ENCODE measurements at regions not wholly inside any gene's neighbourhood (a gene's known extent, or its start where the extent isn't known, plus 50 kb on each side); places are given as distances from the start of the nearest gene placed in this dataset.

DNA sequence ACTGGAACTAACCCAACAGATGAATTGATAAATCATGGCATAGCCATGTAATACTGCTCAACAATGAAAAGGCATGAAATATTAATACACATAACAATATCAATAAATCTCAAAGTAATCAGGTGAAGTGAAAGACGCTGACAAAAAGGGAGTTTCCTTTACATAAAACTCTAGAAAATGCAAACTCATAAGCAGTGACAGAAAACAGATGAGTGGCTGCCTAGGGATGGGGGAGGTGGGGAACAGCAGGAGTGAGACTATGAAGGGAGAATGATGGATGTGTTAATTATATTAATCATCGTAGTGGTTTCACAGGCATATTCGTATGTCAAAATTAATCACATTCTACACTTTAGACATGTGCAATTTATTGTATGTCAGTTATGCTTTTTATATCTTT is 59.8 kb upstream of the SHC3 start:
- no peak for TF ChIP-seq POLR2AphosphoS5 (IDR thresholded peaks at IDR 0.05; ENCODE audit: low read depth, low read length)
- TF ChIP-seq POLR2A (IDR thresholded peaks at IDR 0.05; ENCODE audit: low read depth, low read length) = no peak
- no peak for TF ChIP-seq TAF1 (IDR thresholded peaks at IDR 0.05; ENCODE audit: low read depth, low read length)
- no peak for TF ChIP-seq PAX5 (IDR thresholded peaks at IDR 0.05; ENCODE audit: insufficient read depth, low read length, severe bottlenecking)

Measured in GM12891 (cell line).